Osteocyte (in vitro differentiated cells): ENCODE measurements at regions not wholly inside any gene's neighbourhood (a gene's known extent, or its start where the extent isn't known, plus 50 kb on each side); places are given as distances from the start of the nearest gene placed in this dataset.

Experiments
- DNase-seq: peaks from one replicate; pipeline ENCODE4 v3.0.0; 2021; ENCODE audit warnings: mixed read lengths; ENCODE audit not compliant: unreplicated experiment; ENCODE audit errors: extremely low spot score
- H3K27ac Mint-ChIP-seq: one replicate; pipeline ENCODE4 v1.8.0; 2021; ENCODE audit warnings: mild to moderate bottlenecking, mixed read lengths; ENCODE audit not compliant: unreplicated experiment
- H3K27me3 Mint-ChIP-seq: one replicate; pipeline ENCODE4 v1.8.0; 2021; ENCODE audit warnings: mixed read lengths; ENCODE audit not compliant: unreplicated experiment
- H3K36me3 Mint-ChIP-seq: one replicate; pipeline ENCODE4 v1.8.0; 2021; ENCODE audit warnings: mixed read lengths; ENCODE audit not compliant: unreplicated experiment
- H3K4me1 Mint-ChIP-seq: one replicate; pipeline ENCODE4 v1.8.0; 2021; ENCODE audit warnings: mixed read lengths; ENCODE audit not compliant: unreplicated experiment
- H3K4me3 Mint-ChIP-seq: one replicate; pipeline ENCODE4 v1.8.0; 2021; ENCODE audit warnings: mild to moderate bottlenecking, moderate library complexity, mixed read lengths; ENCODE audit not compliant: unreplicated experiment
- H3K9me3 Mint-ChIP-seq: one replicate; pipeline ENCODE4 v1.8.0; 2021; ENCODE audit warnings: mixed read lengths; ENCODE audit not compliant: unreplicated experiment
- CTCF ChIP-seq: fragments of 200-600 bp; sonication (generic); IDR thresholded peaks from 2 replicates; pipeline ENCODE4 v1.5.0; 2021; ENCODE audit warnings: antibody characterized with exemption, mild to moderate bottlenecking, moderate library complexity

- no peak for TF ChIP-seq CTCF
- DNase-seq: no peak
- Mint-ChIP-seq H3K36me3 (peaks cover 3% of the 10 kb centered on the region), H3K4me3 (no peak overlapping the region), H3K4me1 (peaks cover 30% of the 10 kb centered on the region), H3K27me3 (no peaks in the 10 kb centered on the region), H3K9me3 (peaks cover 5% of the 10 kb centered on the region), H3K27ac (no peak overlapping the region)
Observed at GRCh38 chr1:98081944-98082343, 161.1 kb upstream of the DPYD start.

- Mint-ChIP-seq H3K27ac (no peak overlapping the region), H3K36me3 (no peaks in the 10 kb centered on the region), H3K27me3 (no peaks in the 10 kb centered on the region), H3K9me3 (peaks cover 4% of the 10 kb centered on the region), H3K4me3 (no peak overlapping the region), H3K4me1 (peaks cover 13% of the 10 kb centered on the region)
- TF ChIP-seq CTCF: no peak
- DNase-seq: no peak
Observed at GRCh38 chr1:98078596-98078995, 157.8 kb upstream of the DPYD start.

GRCh38 chr1:98077691-98078090 is 156.9 kb upstream of the DPYD start:
- peaks cover 19% of the 10 kb centered on the region for H3K4me1 Mint-ChIP-seq
- DNase-seq: no peak
- H3K27me3 Mint-ChIP-seq: no peaks in the 10 kb centered on the region
- TF ChIP-seq CTCF: no peak
- H3K4me3 Mint-ChIP-seq: no peak overlapping the region
- H3K36me3 Mint-ChIP-seq: no peaks in the 10 kb centered on the region
- no peak overlapping the region for H3K27ac Mint-ChIP-seq
- H3K9me3 Mint-ChIP-seq: peaks cover 4% of the 10 kb centered on the region

GRCh38 chr1:98075626-98076025 is 154.8 kb upstream of the DPYD start:
- no peaks in the 10 kb centered on the region for H3K27me3 Mint-ChIP-seq
- TF ChIP-seq CTCF: no peak
- peaks cover 4% of the 10 kb centered on the region for H3K9me3 Mint-ChIP-seq
- no peak overlapping the region for H3K27ac Mint-ChIP-seq
- peaks cover 28% of the 10 kb centered on the region for H3K4me1 Mint-ChIP-seq
- H3K4me3 Mint-ChIP-seq: no peak overlapping the region
- H3K36me3 Mint-ChIP-seq: no peaks in the 10 kb centered on the region
- DNase-seq: no peak

GRCh38 chr1:98073823-98074222 is 153.0 kb upstream of the DPYD start:
- no peaks in the 10 kb centered on the region for H3K27me3 Mint-ChIP-seq
- peaks cover 4% of the 10 kb centered on the region for H3K9me3 Mint-ChIP-seq
- no peaks in the 10 kb centered on the region for H3K36me3 Mint-ChIP-seq
- H3K4me3 Mint-ChIP-seq: no peak overlapping the region
- no peak for DNase-seq
- TF ChIP-seq CTCF: no peak
- H3K4me1 Mint-ChIP-seq: peaks cover 28% of the 10 kb centered on the region
- no peak overlapping the region for H3K27ac Mint-ChIP-seq
